ENCODE measurements at regions not wholly inside any gene's neighbourhood (a gene's known extent, or its start where the extent isn't known, plus 50 kb on each side); places are given as distances from the start of the nearest gene placed in this dataset.

- Histone ChIP-seq H3K4me1 (ENCODE audit: insufficient read depth, low read length, severe bottlenecking) (no peaks in the 10 kb centered on the region), H3K27me3 (ENCODE audit: insufficient read depth, low read length) (no peaks in the 10 kb centered on the region), H3K27ac (ENCODE audit: low read depth, low read length, poor library complexity, severe bottlenecking) (no peak overlapping the region), H3K4me3 (ENCODE audit: low read depth, low read length, poor library complexity, severe bottlenecking) (no peak overlapping the region), H3K36me3 (ENCODE audit: insufficient read depth, low read length) (no peaks in the 10 kb centered on the region), H3F3A (ENCODE audit: insufficient read depth, low read length) (no peaks in the 10 kb centered on the region), H3K4me2 (ENCODE audit: low read length) (no peak overlapping the region), H3K9me3 (ENCODE audit: low read length) (no peaks in the 10 kb centered on the region), H2AFZ (ENCODE audit: low read length) (no peak overlapping the region), H3K79me2 (ENCODE audit: insufficient read depth, low read length) (no peaks in the 10 kb centered on the region), H4K20me1 (ENCODE audit: insufficient read depth, low read length) (no peaks in the 10 kb centered on the region), H3K9ac (ENCODE audit: low read length) (no peak overlapping the region), H3K9me2 (ENCODE audit: low read depth, low read length) (no peaks in the 10 kb centered on the region)
- TF ChIP-seq EZH2 (IDR thresholded peaks at IDR 0.05; ENCODE audit: borderline replicate concordance, low read length) = no peak
- TF ChIP-seq, protein P1, sequence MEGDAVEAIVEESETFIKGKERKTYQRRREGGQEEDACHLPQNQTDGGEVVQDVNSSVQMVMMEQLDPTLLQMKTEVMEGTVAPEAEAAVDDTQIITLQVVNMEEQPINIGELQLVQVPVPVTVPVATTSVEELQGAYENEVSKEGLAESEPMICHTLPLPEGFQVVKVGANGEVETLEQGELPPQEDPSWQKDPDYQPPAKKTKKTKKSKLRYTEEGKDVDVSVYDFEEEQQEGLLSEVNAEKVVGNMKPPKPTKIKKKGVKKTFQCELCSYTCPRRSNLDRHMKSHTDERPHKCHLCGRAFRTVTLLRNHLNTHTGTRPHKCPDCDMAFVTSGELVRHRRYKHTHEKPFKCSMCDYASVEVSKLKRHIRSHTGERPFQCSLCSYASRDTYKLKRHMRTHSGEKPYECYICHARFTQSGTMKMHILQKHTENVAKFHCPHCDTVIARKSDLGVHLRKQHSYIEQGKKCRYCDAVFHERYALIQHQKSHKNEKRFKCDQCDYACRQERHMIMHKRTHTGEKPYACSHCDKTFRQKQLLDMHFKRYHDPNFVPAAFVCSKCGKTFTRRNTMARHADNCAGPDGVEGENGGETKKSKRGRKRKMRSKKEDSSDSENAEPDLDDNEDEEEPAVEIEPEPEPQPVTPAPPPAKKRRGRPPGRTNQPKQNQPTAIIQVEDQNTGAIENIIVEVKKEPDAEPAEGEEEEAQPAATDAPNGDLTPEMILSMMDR (IDR thresholded peaks at IDR 0.05; ENCODE audit: low read length) = no peak
Observed at GRCh38 chr13:32923725-32924124, 92.5 kb upstream of the KL start.

DNA sequence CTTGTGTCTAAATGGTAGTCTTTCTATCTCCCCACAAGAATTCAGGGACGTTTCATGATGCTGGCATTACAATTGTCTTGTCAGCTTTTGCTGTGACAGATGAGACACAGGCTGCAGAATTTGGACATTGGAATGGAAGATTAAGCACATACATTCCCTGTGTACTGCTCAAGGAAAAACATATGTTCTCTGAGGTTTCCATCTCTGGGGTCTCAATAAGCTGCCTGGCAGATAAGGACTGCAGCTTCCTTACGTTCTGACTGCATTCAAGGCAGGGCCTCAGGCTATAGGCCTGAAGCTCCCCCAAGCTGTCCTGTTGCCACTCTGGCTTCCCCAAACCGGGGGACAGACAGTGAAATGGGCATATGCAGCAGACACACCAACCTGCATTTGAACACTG lies 91.3 kb upstream of the KL start:
- no peaks in the 10 kb centered on the region for H3K27me3 ChIP-seq (ENCODE audit: insufficient read depth, low read length)
- no peaks in the 10 kb centered on the region for H3K36me3 ChIP-seq (ENCODE audit: insufficient read depth, low read length)
- no peak overlapping the region for H3K9ac ChIP-seq (ENCODE audit: low read length)
- no peaks in the 10 kb centered on the region for H3K79me2 ChIP-seq (ENCODE audit: insufficient read depth, low read length)
- H4K20me1 ChIP-seq (ENCODE audit: insufficient read depth, low read length) = no peaks in the 10 kb centered on the region
- H3K4me2 ChIP-seq (ENCODE audit: low read length) = no peak overlapping the region
- TF ChIP-seq, protein P1 (IDR thresholded peaks at IDR 0.05; ENCODE audit: low read length) = no peak
- no peak for TF ChIP-seq EZH2 (IDR thresholded peaks at IDR 0.05; ENCODE audit: borderline replicate concordance, low read length)
- no peaks in the 10 kb centered on the region for H3K9me3 ChIP-seq (ENCODE audit: low read length)
- no peaks in the 10 kb centered on the region for H3K9me2 ChIP-seq (ENCODE audit: low read depth, low read length)
- H3K4me1 ChIP-seq (ENCODE audit: insufficient read depth, low read length, severe bottlenecking) = no peaks in the 10 kb centered on the region
- no peak overlapping the region for H3K27ac ChIP-seq (ENCODE audit: low read depth, low read length, poor library complexity, severe bottlenecking)
- no peak overlapping the region for H3K4me3 ChIP-seq (ENCODE audit: low read depth, low read length, poor library complexity, severe bottlenecking)
- H3F3A ChIP-seq (ENCODE audit: insufficient read depth, low read length) = no peaks in the 10 kb centered on the region
- H2AFZ ChIP-seq (ENCODE audit: low read length) = no peak overlapping the region

DNA sequence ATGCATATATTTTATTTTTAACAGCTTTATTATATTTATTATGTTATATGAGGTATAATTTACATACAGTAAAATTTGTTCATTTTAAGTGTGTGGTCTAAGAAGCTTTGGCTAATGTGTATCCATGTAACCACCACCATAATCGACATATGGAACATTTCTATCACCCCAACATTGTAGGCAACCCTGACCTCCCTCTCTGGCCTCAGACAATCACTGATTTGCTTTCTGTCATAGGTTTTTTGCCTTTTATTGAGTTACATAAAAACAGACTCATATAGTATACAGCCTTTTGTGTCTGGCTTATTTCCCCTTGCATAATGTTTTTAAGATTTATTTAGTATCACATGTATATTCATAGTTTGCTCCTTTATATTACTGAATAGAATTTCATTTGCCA lies 90.7 kb upstream of the KL start:
- Histone ChIP-seq H3K9me2 (ENCODE audit: low read depth, low read length) (no peaks in the 10 kb centered on the region), H2AFZ (ENCODE audit: low read length) (no peak overlapping the region), H3K27ac (ENCODE audit: low read depth, low read length, poor library complexity, severe bottlenecking) (no peak overlapping the region), H3K9me3 (ENCODE audit: low read length) (no peaks in the 10 kb centered on the region), H3F3A (ENCODE audit: insufficient read depth, low read length) (no peaks in the 10 kb centered on the region), H3K4me1 (ENCODE audit: insufficient read depth, low read length, severe bottlenecking) (no peaks in the 10 kb centered on the region), H3K27me3 (ENCODE audit: insufficient read depth, low read length) (no peaks in the 10 kb centered on the region), H3K79me2 (ENCODE audit: insufficient read depth, low read length) (no peaks in the 10 kb centered on the region), H3K9ac (ENCODE audit: low read length) (no peak overlapping the region), H3K4me3 (ENCODE audit: low read depth, low read length, poor library complexity, severe bottlenecking) (no peak overlapping the region), H3K4me2 (ENCODE audit: low read length) (no peak overlapping the region), H4K20me1 (ENCODE audit: insufficient read depth, low read length) (no peaks in the 10 kb centered on the region), H3K36me3 (ENCODE audit: insufficient read depth, low read length) (no peaks in the 10 kb centered on the region)
- no peak for TF ChIP-seq EZH2 (IDR thresholded peaks at IDR 0.05; ENCODE audit: borderline replicate concordance, low read length)
- TF ChIP-seq, protein P1 (IDR thresholded peaks at IDR 0.05; ENCODE audit: low read length) = no peak

Data from OCI-LY1 (cell line).